ENCODE measurements at regions not wholly inside any gene's neighbourhood (a gene's known extent, or its start where the extent isn't known, plus 50 kb on each side); places are given as distances from the start of the nearest gene placed in this dataset.
"Not testable (repeated sequence)": the region's sequence is repeated elsewhere in the genome, so short reads cannot be mapped to it uniquely, and the experiment has no call there.

DNA sequence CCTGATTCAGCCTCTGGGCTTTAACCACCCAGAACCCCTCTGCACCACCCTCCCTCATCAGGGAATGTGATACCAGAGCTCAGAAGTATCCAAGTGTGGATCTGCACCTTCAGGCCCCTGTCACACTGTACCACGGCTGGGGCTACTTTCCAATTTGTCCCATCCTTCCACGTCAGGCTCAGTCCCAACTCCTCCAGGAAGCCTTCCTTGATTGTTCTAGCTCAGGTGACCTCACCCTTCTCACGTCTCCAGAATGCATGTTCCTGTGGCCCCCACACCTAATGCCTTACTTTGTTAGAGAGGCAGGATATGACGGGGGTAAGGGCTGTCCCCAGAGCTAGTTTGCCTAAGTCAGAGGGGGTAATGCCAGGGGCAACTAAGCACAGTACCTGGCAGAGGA, 134.3 kb downstream of the TFCP2L1 start:
- no peak for DNase-seq (ENCODE audit: low spot score)
- in situ Hi-C loops (cut with MboI; ENCODE audit: low sequenced_read_pairs, unreplicated experiment), result no loop called here
- TF ChIP-seq, protein P1, sequence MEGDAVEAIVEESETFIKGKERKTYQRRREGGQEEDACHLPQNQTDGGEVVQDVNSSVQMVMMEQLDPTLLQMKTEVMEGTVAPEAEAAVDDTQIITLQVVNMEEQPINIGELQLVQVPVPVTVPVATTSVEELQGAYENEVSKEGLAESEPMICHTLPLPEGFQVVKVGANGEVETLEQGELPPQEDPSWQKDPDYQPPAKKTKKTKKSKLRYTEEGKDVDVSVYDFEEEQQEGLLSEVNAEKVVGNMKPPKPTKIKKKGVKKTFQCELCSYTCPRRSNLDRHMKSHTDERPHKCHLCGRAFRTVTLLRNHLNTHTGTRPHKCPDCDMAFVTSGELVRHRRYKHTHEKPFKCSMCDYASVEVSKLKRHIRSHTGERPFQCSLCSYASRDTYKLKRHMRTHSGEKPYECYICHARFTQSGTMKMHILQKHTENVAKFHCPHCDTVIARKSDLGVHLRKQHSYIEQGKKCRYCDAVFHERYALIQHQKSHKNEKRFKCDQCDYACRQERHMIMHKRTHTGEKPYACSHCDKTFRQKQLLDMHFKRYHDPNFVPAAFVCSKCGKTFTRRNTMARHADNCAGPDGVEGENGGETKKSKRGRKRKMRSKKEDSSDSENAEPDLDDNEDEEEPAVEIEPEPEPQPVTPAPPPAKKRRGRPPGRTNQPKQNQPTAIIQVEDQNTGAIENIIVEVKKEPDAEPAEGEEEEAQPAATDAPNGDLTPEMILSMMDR (IDR thresholded peaks at IDR 0.05; ENCODE audit: borderline replicate concordance, control extremely low read depth, extremely low read depth, insufficient read depth, missing control alignments), result no peak

DNA sequence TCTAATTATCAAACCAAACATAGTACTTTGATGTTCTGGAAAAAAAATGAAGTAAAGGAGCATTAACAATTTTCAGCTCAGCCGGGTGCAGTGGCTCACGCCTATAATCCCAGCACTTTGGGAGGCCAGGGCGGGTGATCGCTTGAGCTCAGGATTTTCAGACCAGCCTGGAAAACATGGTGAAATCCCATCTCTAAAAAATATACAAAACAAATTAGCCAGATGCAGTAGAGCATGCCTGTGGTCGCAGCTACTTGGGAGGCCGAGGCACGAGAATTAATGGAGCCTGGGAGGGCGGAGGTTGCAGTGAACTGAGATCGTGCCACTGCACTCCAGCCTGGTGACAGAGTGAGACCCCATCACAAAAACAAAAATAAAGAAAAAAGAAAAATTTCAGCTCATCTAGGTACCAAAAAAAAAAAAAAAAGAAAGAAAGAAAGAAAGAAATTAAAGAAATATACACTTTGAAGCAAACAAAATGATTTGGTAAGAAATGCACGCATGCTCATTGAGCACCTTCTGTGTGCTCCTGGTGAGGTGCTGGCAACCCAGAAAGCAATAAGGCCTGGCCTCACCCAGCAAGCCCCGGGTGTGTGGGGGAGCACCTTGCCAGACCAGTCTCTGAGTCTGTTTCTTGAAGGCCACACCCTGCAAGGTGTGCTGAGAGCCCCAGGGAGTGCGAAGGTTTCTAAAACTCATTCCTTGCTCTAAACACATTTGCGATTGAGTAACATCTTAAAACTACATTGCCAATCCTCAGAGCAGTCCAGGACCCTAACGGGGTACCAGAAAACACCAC, 133.5 kb downstream of the TFCP2L1 start:
- no peak for DNase-seq (ENCODE audit: low spot score)
- TF ChIP-seq, protein P1 (IDR thresholded peaks at IDR 0.05; ENCODE audit: borderline replicate concordance, control extremely low read depth, extremely low read depth, insufficient read depth, missing control alignments), result no peak
- in situ Hi-C loops (cut with MboI; ENCODE audit: low sequenced_read_pairs, unreplicated experiment), result no loop called here

DNA sequence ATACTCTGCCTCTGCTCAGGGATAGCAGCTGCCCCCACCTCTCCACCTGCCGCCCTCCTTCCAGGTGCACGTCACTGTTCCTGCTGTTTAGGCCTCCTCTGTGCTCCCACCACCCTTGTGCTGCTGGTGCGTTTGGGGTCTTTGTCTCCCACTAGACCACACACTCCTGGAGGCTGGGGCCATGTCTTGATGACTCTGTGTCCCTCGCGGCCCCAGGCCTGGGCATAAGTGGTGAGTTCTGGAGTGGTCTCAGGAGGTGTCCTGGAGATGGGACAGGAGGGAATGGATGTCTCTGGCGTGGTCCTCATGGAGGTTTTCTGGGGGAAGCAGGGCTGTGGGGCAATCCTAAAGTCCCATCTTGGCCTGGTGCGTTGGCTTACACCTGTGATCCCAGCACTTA, 132.1 kb downstream of the TFCP2L1 start:
- TF ChIP-seq, protein P1 (IDR thresholded peaks at IDR 0.05; ENCODE audit: borderline replicate concordance, control extremely low read depth, extremely low read depth, insufficient read depth, missing control alignments), result no peak
- in situ Hi-C loops (cut with MboI; ENCODE audit: low sequenced_read_pairs, unreplicated experiment), result no loop called here
- DNase-seq (ENCODE audit: low spot score), result no peak

DNA sequence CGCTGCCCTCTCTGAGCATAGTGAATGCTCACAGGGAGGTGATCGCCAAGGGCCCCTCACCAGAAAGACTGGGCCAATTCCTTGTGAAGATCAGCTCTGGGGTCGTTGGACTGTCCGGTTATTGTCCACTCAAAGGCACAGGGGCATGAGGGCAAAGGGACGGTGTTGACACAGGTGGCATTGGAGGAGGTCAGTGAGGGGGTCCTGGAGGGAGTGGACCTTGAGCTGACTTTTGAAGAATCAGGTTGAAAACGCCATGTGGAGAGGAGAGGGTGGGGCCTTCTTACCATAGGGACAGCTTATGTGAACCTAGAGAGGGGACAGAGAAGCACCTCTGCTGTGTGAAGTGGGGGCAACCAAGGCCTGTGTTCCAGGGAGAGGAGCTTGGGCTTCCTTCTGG, 131.5 kb downstream of the TFCP2L1 start:
- in situ Hi-C loops (cut with MboI; ENCODE audit: low sequenced_read_pairs, unreplicated experiment), result no loop called here
- TF ChIP-seq, protein P1 (IDR thresholded peaks at IDR 0.05; ENCODE audit: borderline replicate concordance, control extremely low read depth, extremely low read depth, insufficient read depth, missing control alignments), result no peak
- DNase-seq (ENCODE audit: low spot score), result no peak

DNA sequence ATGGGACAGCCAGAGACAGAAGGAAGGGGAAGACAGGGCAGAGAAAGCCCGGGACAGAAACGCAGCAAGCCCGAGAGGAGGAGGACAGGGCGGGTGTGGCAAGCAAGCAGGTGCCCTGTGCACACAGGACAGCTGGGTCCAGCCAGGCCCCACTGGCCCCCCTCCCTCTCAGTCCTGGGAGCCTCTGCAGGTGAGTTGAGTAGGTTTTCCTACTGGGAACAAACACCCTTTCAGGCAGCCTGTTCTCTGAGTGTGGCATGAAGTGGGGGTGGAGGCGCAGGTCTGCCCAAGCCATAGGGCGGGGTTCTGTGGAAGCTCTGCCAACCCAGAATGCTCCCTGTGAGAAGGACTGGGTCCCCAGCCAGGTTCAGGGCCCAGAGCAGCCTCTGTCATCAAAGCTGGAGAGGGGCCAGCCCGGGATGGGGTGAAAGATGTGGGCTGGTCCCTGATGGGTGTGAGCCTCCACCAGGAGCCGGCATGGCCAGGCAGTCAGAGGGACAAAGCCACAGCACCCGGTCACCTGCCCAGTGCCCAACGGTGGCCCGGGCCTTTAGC, 129.4 kb downstream of the TFCP2L1 start:
- DNase-seq (ENCODE audit: low spot score), result no peak
- in situ Hi-C loops (cut with MboI; ENCODE audit: low sequenced_read_pairs, unreplicated experiment), result no loop called here
- TF ChIP-seq, protein P1 (IDR thresholded peaks at IDR 0.05; ENCODE audit: borderline replicate concordance, control extremely low read depth, extremely low read depth, insufficient read depth, missing control alignments), result no peak

DNA sequence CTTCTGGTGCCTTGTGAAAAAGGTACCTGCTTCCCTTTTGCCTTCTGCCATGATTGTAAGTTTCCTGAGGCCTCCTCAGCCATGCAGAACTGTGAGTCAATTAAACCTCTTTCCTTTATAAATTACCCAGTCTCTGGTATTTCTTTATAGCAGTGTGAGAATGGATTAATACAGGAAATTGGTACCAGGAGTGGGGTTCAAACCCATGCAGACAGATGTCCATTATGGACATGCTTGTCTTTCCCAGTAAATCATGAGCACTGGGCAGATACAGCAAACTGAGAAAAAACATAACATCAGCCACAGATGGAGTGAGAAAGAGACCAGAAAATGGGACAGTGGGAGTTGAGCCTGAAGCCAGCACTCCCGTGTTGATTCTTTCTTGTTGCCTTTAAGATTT, 127.5 kb downstream of the TFCP2L1 start:
- in situ Hi-C loops (cut with MboI; ENCODE audit: low sequenced_read_pairs, unreplicated experiment), result not testable (repeated sequence)

DNA sequence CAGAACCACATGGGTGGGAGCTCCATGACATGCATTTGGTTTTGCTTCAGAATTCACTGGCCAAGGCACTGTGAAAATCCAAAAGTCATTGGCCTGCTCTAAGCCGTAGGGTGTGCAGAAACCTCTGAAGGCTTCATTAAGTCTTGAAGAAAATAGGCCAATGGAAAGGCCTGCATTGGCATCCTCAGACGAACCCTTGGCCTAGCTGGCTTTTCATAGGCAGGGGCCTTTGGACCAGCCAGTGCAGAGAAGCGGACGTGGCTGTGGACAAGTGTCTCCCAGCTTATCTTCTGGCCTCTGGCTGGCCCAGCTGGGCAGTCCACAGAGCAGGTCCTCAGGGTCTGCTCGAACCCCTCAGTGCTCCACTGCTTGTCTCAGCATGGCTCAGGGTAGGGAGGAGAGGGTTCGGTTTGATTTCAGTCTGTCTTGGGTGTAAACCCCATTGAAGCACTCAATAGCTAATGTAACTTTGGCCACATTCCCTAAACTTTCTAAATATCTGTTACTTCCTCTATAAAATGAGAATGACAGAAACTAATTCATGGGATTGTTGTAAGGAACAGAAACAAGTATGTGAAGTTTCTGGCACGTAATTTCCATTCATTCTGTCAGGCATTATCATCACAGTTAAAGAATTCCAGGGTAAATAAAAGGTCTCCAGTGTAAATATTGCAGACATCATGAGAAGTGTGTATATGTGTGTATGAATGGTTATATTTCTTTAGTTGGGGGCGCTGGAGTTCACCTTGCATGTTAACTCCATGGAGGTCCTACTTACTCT, 125.5 kb downstream of the TFCP2L1 start:
- no peak for DNase-seq (ENCODE audit: low spot score)
- in situ Hi-C loops (cut with MboI; ENCODE audit: low sequenced_read_pairs, unreplicated experiment), result no loop called here
- TF ChIP-seq, protein P1 (IDR thresholded peaks at IDR 0.05; ENCODE audit: borderline replicate concordance, control extremely low read depth, extremely low read depth, insufficient read depth, missing control alignments), result no peak

More for the DNA sequence above, 127.5 kb downstream of the TFCP2L1 start:
- not testable (repeated sequence) for DNase-seq (ENCODE audit: low spot score)
